ENCODE measurements at regions not wholly inside any gene's neighbourhood (a gene's known extent, or its start where the extent isn't known, plus 50 kb on each side); places are given as distances from the start of the nearest gene placed in this dataset.

GRCh38 chr5:152456815-152457443, 51.9 kb upstream of the NMUR2 start:
- Histone ChIP-seq H3K9ac (ENCODE audit: extremely low read depth, low read length, poor library complexity, severe bottlenecking) (no peak overlapping the region), H3K27me3 (ENCODE audit: control insufficient read depth, insufficient read depth, low read length, poor library complexity, severe bottlenecking) (no peaks in the 10 kb centered on the region), H3K4me3 (ENCODE audit: low read length) (no peak overlapping the region), H3K9me3 (ENCODE audit: control insufficient read depth, low read length) (no peaks in the 10 kb centered on the region), H3K36me3 (ENCODE audit: control insufficient read depth, insufficient read depth, low read length) (no peaks in the 10 kb centered on the region), H3K27ac (ENCODE audit: low read depth, low read length) (no peak overlapping the region), H3K4me1 (ENCODE audit: control insufficient read depth, insufficient read depth, low read length) (peaks cover 6% of the 10 kb centered on the region)
- no peak overlapping the region for H3K27ac Mint-ChIP-seq
- peaks cover 7% of the 10 kb centered on the region for H3K4me1 Mint-ChIP-seq
- no peaks in the 10 kb centered on the region for H3K36me3 Mint-ChIP-seq (ENCODE audit: low read depth)
- no peaks in the 10 kb centered on the region for H3K9me3 Mint-ChIP-seq
- no peak overlapping the region for H3K4me3 Mint-ChIP-seq
- no peak for TF ChIP-seq CTCF (conservative IDR thresholded peaks at IDR 0.05)
- 86 to 92% methylated on average over 1 to 2 of the region's 3 CpGs for WGBS, 2 experiments (ENCODE audit: insufficient coverage in 1 of 2, insufficient read length in 1 of 2)
- no peaks in the 10 kb centered on the region for H3K27me3 Mint-ChIP-seq (ENCODE audit: insufficient read depth)
- DNase-seq = no peak

GRCh38 chr5:152462021-152462721, 57.1 kb upstream of the NMUR2 start:
- peaks cover 15% of the 10 kb centered on the region for H3K9me3 ChIP-seq (ENCODE audit: control insufficient read depth, low read length)
- DNase-seq = peak; percentile 47
- H3K9me3 Mint-ChIP-seq = no peaks in the 10 kb centered on the region
- H3K9ac ChIP-seq (ENCODE audit: extremely low read depth, low read length, poor library complexity, severe bottlenecking) = no peak overlapping the region
- peaks cover 16% of the 10 kb centered on the region for H3K4me1 Mint-ChIP-seq
- no peak overlapping the region for H3K27ac Mint-ChIP-seq
- H3K4me3 Mint-ChIP-seq = no peak overlapping the region
- H3K27me3 ChIP-seq (ENCODE audit: control insufficient read depth, insufficient read depth, low read length, poor library complexity, severe bottlenecking) = no peaks in the 10 kb centered on the region
- peaks cover 41% of the 10 kb centered on the region for H3K4me1 ChIP-seq (ENCODE audit: control insufficient read depth, insufficient read depth, low read length)
- no peaks in the 10 kb centered on the region for H3K36me3 Mint-ChIP-seq (ENCODE audit: low read depth)
- peaks cover 3% of the 10 kb centered on the region for H3K27me3 Mint-ChIP-seq (ENCODE audit: insufficient read depth)
- H3K36me3 ChIP-seq (ENCODE audit: control insufficient read depth, insufficient read depth, low read length) = no peaks in the 10 kb centered on the region
- WGBS, 2 experiments (ENCODE audit: insufficient coverage in 1 of 2, insufficient read length in 1 of 2) = 88 to 92% methylated on average over 4 of the region's 4 CpGs
- H3K27ac ChIP-seq (ENCODE audit: low read depth, low read length) = no peak overlapping the region
- no peak for TF ChIP-seq CTCF (conservative IDR thresholded peaks at IDR 0.05)
- H3K4me3 ChIP-seq (ENCODE audit: low read length) = no peak overlapping the region

DNA sequence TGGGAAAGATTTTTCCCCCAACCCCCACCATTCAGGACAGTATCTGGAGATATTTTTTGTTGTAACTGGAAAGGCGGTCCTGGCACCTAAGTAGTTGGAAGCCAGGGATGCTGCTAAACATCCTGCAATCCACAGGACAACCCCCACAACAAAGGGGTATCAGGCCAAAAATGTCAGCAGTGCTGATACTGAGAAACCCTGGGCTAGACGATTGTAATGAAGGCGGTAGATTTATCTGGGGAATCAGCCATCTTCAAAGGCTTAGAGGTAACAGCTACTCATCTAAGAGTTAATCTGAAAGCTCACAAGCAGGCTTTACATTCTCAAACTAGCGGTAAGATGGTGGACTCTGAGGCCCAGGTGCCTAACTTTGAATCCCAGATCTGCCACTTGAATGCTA, 59.0 kb upstream of the NMUR2 start:
- Mint-ChIP-seq H3K36me3 (ENCODE audit: low read depth) (no peaks in the 10 kb centered on the region), H3K4me1 (peaks cover 16% of the 10 kb centered on the region), H3K9me3 (no peaks in the 10 kb centered on the region), H3K27me3 (ENCODE audit: insufficient read depth) (peaks cover 3% of the 10 kb centered on the region), H3K4me3 (no peak overlapping the region), H3K27ac (no peak overlapping the region)
- Histone ChIP-seq H3K4me3 (ENCODE audit: low read length) (no peak overlapping the region), H3K9ac (ENCODE audit: extremely low read depth, low read length, poor library complexity, severe bottlenecking) (no peak overlapping the region), H3K27me3 (ENCODE audit: control insufficient read depth, insufficient read depth, low read length, poor library complexity, severe bottlenecking) (no peaks in the 10 kb centered on the region), H3K4me1 (ENCODE audit: control insufficient read depth, insufficient read depth, low read length) (peaks cover 41% of the 10 kb centered on the region), H3K36me3 (ENCODE audit: control insufficient read depth, insufficient read depth, low read length) (no peaks in the 10 kb centered on the region), H3K27ac (ENCODE audit: low read depth, low read length) (no peak overlapping the region), H3K9me3 (ENCODE audit: control insufficient read depth, low read length) (peaks cover 16% of the 10 kb centered on the region)
- peak; percentile 56 for DNase-seq
- WGBS, 2 experiments (ENCODE audit: insufficient coverage in 1 of 2, insufficient read length in 1 of 2) = 36 to 71% methylated on average over 3 to 4 of the region's 4 CpGs
- no peak for TF ChIP-seq CTCF (conservative IDR thresholded peaks at IDR 0.05)

Data from endodermal cell (in vitro differentiated cells).